ENCODE measurements at regions not wholly inside any gene's neighbourhood (a gene's known extent, or its start where the extent isn't known, plus 50 kb on each side); places are given as distances from the start of the nearest gene placed in this dataset.

DNA sequence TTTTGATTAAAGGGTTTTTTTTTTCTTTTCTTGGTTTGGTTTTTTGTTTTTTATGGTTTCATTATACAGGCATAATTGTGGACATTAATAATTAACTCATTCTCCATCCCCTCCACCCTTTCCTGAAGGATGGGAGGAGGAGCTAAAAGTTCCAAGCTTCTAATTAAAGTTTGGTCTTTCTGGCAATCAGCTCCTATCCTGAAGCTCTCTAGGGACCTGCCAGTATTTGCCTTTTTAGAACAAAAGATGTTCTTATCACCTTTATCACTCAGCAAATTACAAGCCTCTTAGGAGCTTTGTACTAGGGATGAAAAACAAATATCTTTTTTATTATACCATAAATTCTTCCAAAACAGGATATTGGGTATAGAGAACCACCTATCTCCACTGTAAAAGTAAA, 589.8 kb downstream of the PDHA2 start:
- TF ChIP-seq POLR2A (IDR thresholded peaks at IDR 0.05), result no peak
- TF ChIP-seq, protein P1, sequence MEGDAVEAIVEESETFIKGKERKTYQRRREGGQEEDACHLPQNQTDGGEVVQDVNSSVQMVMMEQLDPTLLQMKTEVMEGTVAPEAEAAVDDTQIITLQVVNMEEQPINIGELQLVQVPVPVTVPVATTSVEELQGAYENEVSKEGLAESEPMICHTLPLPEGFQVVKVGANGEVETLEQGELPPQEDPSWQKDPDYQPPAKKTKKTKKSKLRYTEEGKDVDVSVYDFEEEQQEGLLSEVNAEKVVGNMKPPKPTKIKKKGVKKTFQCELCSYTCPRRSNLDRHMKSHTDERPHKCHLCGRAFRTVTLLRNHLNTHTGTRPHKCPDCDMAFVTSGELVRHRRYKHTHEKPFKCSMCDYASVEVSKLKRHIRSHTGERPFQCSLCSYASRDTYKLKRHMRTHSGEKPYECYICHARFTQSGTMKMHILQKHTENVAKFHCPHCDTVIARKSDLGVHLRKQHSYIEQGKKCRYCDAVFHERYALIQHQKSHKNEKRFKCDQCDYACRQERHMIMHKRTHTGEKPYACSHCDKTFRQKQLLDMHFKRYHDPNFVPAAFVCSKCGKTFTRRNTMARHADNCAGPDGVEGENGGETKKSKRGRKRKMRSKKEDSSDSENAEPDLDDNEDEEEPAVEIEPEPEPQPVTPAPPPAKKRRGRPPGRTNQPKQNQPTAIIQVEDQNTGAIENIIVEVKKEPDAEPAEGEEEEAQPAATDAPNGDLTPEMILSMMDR (IDR thresholded peaks at IDR 0.05), result no peak
